SK-N-SH treated with all-trans-retinoic acid at 6 μM for 48 hours (cell line): ENCODE measurements at regions not wholly inside any gene's neighbourhood (a gene's known extent, or its start where the extent isn't known, plus 50 kb on each side); places are given as distances from the start of the nearest gene placed in this dataset.

Experiments used
- ATAC-seq: fragments of 200-7000 bp; cut with Tn5 transposase; 3 replicates; pipeline ENCODE4 v1.9.1; 2020; ENCODE audit warnings: mild to moderate bottlenecking, moderate library complexity
- ARNTL ChIP-seq: fragments of 450-650 bp; formaldehyde crosslinking; IDR thresholded peaks from 2 replicates; pipeline ENCODE4 v1.5.0; 2020; ENCODE audit warnings: low read depth, mild to moderate bottlenecking, moderate library complexity, borderline replicate concordance
- BACH2 ChIP-seq: fragments of 250-450 bp; sonication (Bioruptor Pico); IDR thresholded peaks from 2 replicates; pipeline ENCODE4 v1.9.0; 2021; ENCODE audit warnings: mild to moderate bottlenecking, borderline replicate concordance
- CSDC2 ChIP-seq: fragments of 250-450 bp; sonication (Bioruptor Pico); IDR thresholded peaks from 2 replicates; pipeline ENCODE4 v1.5.0; 2020; ENCODE audit warnings: mild to moderate bottlenecking, moderate library complexity
- ESRRG ChIP-seq: fragments of 250-450 bp; sonication (Bioruptor Pico); IDR thresholded peaks from 2 replicates; pipeline ENCODE4 v1.6.1; 2021; ENCODE audit warnings: mild to moderate bottlenecking
- GLIS3 ChIP-seq: fragments of 250-450 bp; sonication (Bioruptor Pico); IDR thresholded peaks from 2 replicates; pipeline ENCODE4 v1.5.0; 2020; ENCODE audit warnings: mild to moderate bottlenecking, moderate library complexity
- ISL1 ChIP-seq: fragments of 250-450 bp; sonication (Bioruptor Pico); IDR thresholded peaks from 2 replicates; pipeline ENCODE4 v2.1.2; 2022; ENCODE audit warnings: mild to moderate bottlenecking, moderate library complexity
- OSR1 ChIP-seq: fragments of 250-450 bp; sonication (Bioruptor Pico); IDR thresholded peaks from 2 replicates; pipeline ENCODE4 v1.8.0; 2022; ENCODE audit warnings: moderate library complexity, mild to moderate bottlenecking, inconsistent platforms
- PPARA ChIP-seq: fragments of 250-450 bp; sonication (Bioruptor Pico); IDR thresholded peaks from 2 replicates; pipeline ENCODE4 v1.5.0; 2020; ENCODE audit warnings: mild to moderate bottlenecking, borderline replicate concordance
- RARB ChIP-seq: fragments of 250-450 bp; sonication (Bioruptor Pico); IDR thresholded peaks from 2 replicates; pipeline ENCODE4 v1.8.0; 2021; ENCODE audit warnings: mild to moderate bottlenecking, moderate library complexity
- SNAI2 ChIP-seq: fragments of 250-450 bp; sonication (Bioruptor Pico); IDR thresholded peaks from 2 replicates; pipeline ENCODE4 v1.5.0; 2020; ENCODE audit warnings: mild to moderate bottlenecking, moderate library complexity
- TCF4 ChIP-seq: fragments of 250-450 bp; sonication (Bioruptor Pico); IDR thresholded peaks from 2 replicates; pipeline ENCODE4 v1.8.0; 2021; ENCODE audit warnings: mild to moderate bottlenecking, moderate library complexity, borderline replicate concordance
- TOX ChIP-seq: fragments of 250-450 bp; sonication (Bioruptor Pico); IDR thresholded peaks from 2 replicates; pipeline ENCODE4 v1.8.0; 2021; ENCODE audit warnings: mild to moderate bottlenecking, moderate library complexity, borderline replicate concordance
- ZC3H10 ChIP-seq: fragments of 250-450 bp; sonication (Bioruptor Pico); IDR thresholded peaks from 2 replicates; pipeline ENCODE4 v1.5.1; 2021; ENCODE audit warnings: mild to moderate bottlenecking, moderate library complexity
- ZFP3 ChIP-seq: fragments of 250-450 bp; sonication (Bioruptor Pico); IDR thresholded peaks from 2 replicates; pipeline ENCODE4 v1.5.0; 2020; ENCODE audit warnings: mild to moderate bottlenecking, moderate library complexity
- ZFP30 ChIP-seq: fragments of 450-650 bp; formaldehyde crosslinking; IDR thresholded peaks from 2 replicates; pipeline ENCODE4 v1.5.0; 2022; ENCODE audit warnings: mild to moderate bottlenecking, moderate library complexity
- ZNF565 ChIP-seq: fragments of 450-650 bp; formaldehyde crosslinking; conservative IDR thresholded peaks from 2 replicates; pipeline ENCODE4 v1.5.0; 2020; ENCODE audit warnings: low read depth, mild to moderate bottlenecking, moderate library complexity
- ZNF70 ChIP-seq: fragments of 450-650 bp; formaldehyde crosslinking; IDR thresholded peaks from 2 replicates; pipeline ENCODE4 v1.5.0; 2020; ENCODE audit warnings: mild to moderate bottlenecking, moderate library complexity
- ZNF8 ChIP-seq: fragments of 450-650 bp; formaldehyde crosslinking; IDR thresholded peaks from 2 replicates; pipeline ENCODE4 v1.5.0; 2020; ENCODE audit warnings: mild to moderate bottlenecking, moderate library complexity
- TF ChIP-seq, protein P1 (sequence below): fragments of 250-450 bp; sonication (Bioruptor Pico); IDR thresholded peaks from 2 replicates; pipeline ENCODE4 v1.8.0; 2020; ENCODE audit warnings: mild to moderate bottlenecking, moderate library complexity, borderline replicate concordance
- TF ChIP-seq, protein P2 (sequence below): fragments of 250-450 bp; sonication (Bioruptor Pico); IDR thresholded peaks from 2 replicates; pipeline ENCODE4 v1.5.0; 2020; ENCODE audit warnings: mild to moderate bottlenecking, moderate library complexity
- TF ChIP-seq, protein P3 (sequence below): fragments of 250-450 bp; sonication (Bioruptor Pico); IDR thresholded peaks from 2 replicates; pipeline ENCODE4 v1.5.1; 2021; ENCODE audit warnings: mild to moderate bottlenecking, moderate library complexity
- TF ChIP-seq, protein P4 (sequence below): fragments of 250-450 bp; sonication (Bioruptor Pico); IDR thresholded peaks from 2 replicates; pipeline ENCODE4 v1.5.1; 2020; ENCODE audit warnings: low read depth, mild to moderate bottlenecking, moderate library complexity
- TF ChIP-seq, protein P5 (sequence below): fragments of 250-450 bp; sonication (Bioruptor Pico); IDR thresholded peaks from 2 replicates; pipeline ENCODE4 v1.8.0; 2021; ENCODE audit warnings: low read depth, mild to moderate bottlenecking, moderate library complexity, borderline replicate concordance

DNA sequence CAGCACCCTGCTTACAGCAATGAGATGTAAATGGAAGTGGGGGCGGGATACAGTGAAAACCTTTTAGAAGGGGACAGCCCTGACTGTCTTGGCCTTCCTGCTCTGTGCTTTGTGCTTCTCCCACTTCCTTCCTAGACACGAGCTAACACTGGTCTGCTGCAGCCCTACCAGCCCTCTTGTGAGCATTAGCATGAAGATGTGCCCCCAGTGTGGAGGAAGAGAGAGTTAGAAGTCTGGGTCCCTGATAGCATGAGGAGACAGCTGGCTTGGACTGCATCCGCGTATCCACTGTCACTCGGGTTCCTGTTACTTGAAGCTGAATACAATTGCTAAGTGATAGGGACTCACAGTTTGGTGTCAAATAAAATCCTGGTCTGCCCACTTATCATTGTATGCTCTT, 248.1 kb upstream of the SOX5 start:
- TF ChIP-seq, protein P1, sequence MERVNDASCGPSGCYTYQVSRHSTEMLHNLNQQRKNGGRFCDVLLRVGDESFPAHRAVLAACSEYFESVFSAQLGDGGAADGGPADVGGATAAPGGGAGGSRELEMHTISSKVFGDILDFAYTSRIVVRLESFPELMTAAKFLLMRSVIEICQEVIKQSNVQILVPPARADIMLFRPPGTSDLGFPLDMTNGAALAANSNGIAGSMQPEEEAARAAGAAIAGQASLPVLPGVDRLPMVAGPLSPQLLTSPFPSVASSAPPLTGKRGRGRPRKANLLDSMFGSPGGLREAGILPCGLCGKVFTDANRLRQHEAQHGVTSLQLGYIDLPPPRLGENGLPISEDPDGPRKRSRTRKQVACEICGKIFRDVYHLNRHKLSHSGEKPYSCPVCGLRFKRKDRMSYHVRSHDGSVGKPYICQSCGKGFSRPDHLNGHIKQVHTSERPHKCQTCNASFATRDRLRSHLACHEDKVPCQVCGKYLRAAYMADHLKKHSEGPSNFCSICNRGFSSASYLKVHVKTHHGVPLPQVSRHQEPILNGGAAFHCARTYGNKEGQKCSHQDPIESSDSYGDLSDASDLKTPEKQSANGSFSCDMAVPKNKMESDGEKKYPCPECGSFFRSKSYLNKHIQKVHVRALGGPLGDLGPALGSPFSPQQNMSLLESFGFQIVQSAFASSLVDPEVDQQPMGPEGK (CRISPR knock-in tag) = no peak
- TF ChIP-seq ZFP30 (CRISPR knock-in tag) (no peak), ZNF565 (no peak), RARB (no peak), ZFP3 (CRISPR knock-in tag) (no peak), PPARA (CRISPR knock-in tag) (no peak), BACH2 (CRISPR knock-in tag) (no peak), GLIS3 (CRISPR knock-in tag) (no peak), ESRRG (CRISPR knock-in tag) (no peak), ISL1 (CRISPR knock-in tag) (no peak), ZNF8 (CRISPR knock-in tag) (no peak), OSR1 (CRISPR knock-in tag) (no peak), SNAI2 (CRISPR knock-in tag) (no peak)
- TF ChIP-seq, protein P2, sequence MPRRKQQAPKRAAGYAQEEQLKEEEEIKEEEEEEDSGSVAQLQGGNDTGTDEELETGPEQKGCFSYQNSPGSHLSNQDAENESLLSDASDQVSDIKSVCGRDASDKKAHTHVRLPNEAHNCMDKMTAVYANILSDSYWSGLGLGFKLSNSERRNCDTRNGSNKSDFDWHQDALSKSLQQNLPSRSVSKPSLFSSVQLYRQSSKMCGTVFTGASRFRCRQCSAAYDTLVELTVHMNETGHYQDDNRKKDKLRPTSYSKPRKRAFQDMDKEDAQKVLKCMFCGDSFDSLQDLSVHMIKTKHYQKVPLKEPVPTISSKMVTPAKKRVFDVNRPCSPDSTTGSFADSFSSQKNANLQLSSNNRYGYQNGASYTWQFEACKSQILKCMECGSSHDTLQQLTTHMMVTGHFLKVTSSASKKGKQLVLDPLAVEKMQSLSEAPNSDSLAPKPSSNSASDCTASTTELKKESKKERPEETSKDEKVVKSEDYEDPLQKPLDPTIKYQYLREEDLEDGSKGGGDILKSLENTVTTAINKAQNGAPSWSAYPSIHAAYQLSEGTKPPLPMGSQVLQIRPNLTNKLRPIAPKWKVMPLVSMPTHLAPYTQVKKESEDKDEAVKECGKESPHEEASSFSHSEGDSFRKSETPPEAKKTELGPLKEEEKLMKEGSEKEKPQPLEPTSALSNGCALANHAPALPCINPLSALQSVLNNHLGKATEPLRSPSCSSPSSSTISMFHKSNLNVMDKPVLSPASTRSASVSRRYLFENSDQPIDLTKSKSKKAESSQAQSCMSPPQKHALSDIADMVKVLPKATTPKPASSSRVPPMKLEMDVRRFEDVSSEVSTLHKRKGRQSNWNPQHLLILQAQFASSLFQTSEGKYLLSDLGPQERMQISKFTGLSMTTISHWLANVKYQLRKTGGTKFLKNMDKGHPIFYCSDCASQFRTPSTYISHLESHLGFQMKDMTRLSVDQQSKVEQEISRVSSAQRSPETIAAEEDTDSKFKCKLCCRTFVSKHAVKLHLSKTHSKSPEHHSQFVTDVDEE (CRISPR knock-in tag) = no peak
- TF ChIP-seq, protein P3, sequence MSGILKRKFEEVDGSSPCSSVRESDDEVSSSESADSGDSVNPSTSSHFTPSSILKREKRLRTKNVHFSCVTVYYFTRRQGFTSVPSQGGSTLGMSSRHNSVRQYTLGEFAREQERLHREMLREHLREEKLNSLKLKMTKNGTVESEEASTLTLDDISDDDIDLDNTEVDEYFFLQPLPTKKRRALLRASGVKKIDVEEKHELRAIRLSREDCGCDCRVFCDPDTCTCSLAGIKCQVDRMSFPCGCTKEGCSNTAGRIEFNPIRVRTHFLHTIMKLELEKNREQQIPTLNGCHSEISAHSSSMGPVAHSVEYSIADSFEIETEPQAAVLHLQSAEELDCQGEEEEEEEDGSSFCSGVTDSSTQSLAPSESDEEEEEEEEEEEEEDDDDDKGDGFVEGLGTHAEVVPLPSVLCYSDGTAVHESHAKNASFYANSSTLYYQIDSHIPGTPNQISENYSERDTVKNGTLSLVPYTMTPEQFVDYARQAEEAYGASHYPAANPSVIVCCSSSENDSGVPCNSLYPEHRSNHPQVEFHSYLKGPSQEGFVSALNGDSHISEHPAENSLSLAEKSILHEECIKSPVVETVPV = no peak
- TF ChIP-seq, protein P4, sequence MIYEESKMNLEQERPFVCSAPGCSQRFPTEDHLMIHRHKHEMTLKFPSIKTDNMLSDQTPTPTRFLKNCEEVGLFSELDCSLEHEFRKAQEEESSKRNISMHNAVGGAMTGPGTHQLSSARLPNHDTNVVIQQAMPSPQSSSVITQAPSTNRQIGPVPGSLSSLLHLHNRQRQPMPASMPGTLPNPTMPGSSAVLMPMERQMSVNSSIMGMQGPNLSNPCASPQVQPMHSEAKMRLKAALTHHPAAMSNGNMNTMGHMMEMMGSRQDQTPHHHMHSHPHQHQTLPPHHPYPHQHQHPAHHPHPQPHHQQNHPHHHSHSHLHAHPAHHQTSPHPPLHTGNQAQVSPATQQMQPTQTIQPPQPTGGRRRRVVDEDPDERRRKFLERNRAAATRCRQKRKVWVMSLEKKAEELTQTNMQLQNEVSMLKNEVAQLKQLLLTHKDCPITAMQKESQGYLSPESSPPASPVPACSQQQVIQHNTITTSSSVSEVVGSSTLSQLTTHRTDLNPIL = no peak
- TF ChIP-seq, protein P5, sequence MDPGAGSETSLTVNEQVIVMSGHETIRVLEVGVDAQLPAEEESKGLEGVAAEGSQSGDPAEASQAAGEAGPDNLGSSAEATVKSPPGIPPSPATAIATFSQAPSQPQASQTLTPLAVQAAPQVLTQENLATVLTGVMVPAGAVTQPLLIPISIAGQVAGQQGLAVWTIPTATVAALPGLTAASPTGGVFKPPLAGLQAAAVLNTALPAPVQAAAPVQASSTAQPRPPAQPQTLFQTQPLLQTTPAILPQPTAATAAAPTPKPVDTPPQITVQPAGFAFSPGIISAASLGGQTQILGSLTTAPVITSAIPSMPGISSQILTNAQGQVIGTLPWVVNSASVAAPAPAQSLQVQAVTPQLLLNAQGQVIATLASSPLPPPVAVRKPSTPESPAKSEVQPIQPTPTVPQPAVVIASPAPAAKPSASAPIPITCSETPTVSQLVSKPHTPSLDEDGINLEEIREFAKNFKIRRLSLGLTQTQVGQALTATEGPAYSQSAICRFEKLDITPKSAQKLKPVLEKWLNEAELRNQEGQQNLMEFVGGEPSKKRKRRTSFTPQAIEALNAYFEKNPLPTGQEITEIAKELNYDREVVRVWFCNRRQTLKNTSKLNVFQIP (CRISPR knock-in tag) = no peak
- ATAC-seq = peak; percentile 27; the same call in 2 of the 3 replicates

DNA sequence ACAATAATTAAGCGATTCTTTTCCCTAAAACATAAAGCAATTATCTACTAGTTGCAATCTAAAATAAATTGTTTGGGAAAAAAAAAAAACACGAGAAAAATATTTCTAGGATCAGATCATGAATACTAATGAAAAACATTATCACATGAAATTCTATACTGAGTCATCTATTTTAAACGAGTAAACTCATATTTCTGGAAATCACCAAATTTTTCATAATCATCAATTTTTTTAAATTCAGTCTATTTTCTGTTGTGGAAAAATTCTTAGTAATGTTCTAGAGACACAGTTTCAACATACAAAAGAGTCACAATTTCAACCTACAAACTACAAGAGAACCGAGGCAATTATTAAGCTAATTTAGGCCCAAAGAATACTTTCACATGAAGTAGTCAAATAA, 245.6 kb upstream of the SOX5 start:
- ATAC-seq = no peak
- TF ChIP-seq, protein P1 (CRISPR knock-in tag) = no peak
- TF ChIP-seq PPARA (CRISPR knock-in tag) = no peak
- no peak for TF ChIP-seq BACH2 (CRISPR knock-in tag)
- no peak for TF ChIP-seq SNAI2 (CRISPR knock-in tag)
- TF ChIP-seq TCF4 = no peak
- no peak for TF ChIP-seq ZNF70 (CRISPR knock-in tag)
- no peak for TF ChIP-seq ZC3H10 (CRISPR knock-in tag)
- no peak for TF ChIP-seq ZFP30 (CRISPR knock-in tag)
- TF ChIP-seq ISL1 (CRISPR knock-in tag) = no peak
- TF ChIP-seq, protein P5 (CRISPR knock-in tag) = no peak
- TF ChIP-seq, protein P2 (CRISPR knock-in tag) = no peak
- TF ChIP-seq ARNTL (CRISPR knock-in tag) = no peak
- no peak for TF ChIP-seq ZNF565
- no peak for TF ChIP-seq TOX (CRISPR knock-in tag)
- no peak for TF ChIP-seq ESRRG (CRISPR knock-in tag)
- no peak for TF ChIP-seq OSR1 (CRISPR knock-in tag)
- no peak for TF ChIP-seq ZFP3 (CRISPR knock-in tag)
- no peak for TF ChIP-seq GLIS3 (CRISPR knock-in tag)
- no peak for TF ChIP-seq CSDC2 (CRISPR knock-in tag)
- no peak for TF ChIP-seq ZNF8 (CRISPR knock-in tag)
